ENCODE measurements at regions not wholly inside any gene's neighbourhood (a gene's known extent, or its start where the extent isn't known, plus 50 kb on each side); places are given as distances from the start of the nearest gene placed in this dataset.

DNA sequence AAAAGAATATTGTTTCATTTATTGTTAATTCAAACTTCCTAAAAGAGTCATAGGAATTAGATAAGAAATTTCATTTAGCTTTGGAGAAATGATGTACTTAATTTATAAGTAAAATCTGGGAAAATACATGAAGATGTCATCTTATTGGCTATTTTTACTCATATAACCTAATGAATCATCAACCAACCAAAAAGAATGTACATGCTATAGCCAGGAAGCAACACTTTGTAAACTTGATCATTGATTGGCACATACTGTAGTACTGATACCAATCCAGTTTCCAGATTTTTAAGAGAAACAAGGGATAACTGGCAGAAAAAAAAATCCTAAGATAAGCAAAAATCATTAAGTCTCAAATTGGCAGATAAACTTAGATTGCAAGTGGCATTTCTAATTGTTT, 207.9 kb upstream of the CDIN1 start:
- TF ChIP-seq, protein P1, sequence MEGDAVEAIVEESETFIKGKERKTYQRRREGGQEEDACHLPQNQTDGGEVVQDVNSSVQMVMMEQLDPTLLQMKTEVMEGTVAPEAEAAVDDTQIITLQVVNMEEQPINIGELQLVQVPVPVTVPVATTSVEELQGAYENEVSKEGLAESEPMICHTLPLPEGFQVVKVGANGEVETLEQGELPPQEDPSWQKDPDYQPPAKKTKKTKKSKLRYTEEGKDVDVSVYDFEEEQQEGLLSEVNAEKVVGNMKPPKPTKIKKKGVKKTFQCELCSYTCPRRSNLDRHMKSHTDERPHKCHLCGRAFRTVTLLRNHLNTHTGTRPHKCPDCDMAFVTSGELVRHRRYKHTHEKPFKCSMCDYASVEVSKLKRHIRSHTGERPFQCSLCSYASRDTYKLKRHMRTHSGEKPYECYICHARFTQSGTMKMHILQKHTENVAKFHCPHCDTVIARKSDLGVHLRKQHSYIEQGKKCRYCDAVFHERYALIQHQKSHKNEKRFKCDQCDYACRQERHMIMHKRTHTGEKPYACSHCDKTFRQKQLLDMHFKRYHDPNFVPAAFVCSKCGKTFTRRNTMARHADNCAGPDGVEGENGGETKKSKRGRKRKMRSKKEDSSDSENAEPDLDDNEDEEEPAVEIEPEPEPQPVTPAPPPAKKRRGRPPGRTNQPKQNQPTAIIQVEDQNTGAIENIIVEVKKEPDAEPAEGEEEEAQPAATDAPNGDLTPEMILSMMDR (IDR thresholded peaks at IDR 0.05) = no peak
- TF ChIP-seq POLR2A (IDR thresholded peaks at IDR 0.05) = no peak
